ENCODE measurements at regions not wholly inside any gene's neighbourhood (a gene's known extent, or its start where the extent isn't known, plus 50 kb on each side); places are given as distances from the start of the nearest gene placed in this dataset.

GRCh38 chr5:34589832-34590231 lies 66.3 kb upstream of the RAI14 start:
- TF ChIP-seq SIN3A (IDR thresholded peaks at IDR 0.05; ENCODE audit: borderline replicate concordance, insufficient read depth, low read length) (no peak), POLR2AphosphoS5 (IDR thresholded peaks at IDR 0.05; ENCODE audit: low read depth, low read length) (no peak)
